ENCODE measurements at regions not wholly inside any gene's neighbourhood (a gene's known extent, or its start where the extent isn't known, plus 50 kb on each side); places are given as distances from the start of the nearest gene placed in this dataset.
"Not testable (repeated sequence)": the region's sequence is repeated elsewhere in the genome, so short reads cannot be mapped to it uniquely, and the experiment has no call there.

GRCh38 chr9:85487872-85488271 is 253.9 kb downstream of the AGTPBP1 start:
- Mint-ChIP-seq H3K27me3 (peaks cover 20% of the 10 kb centered on the region), H3K36me3 (ENCODE audit: low read depth) (no peaks in the 10 kb centered on the region), H3K4me1 (ENCODE audit: low read depth) (no peaks in the 10 kb centered on the region), H3K4me3 (no peak overlapping the region), H3K27ac (no peak overlapping the region), H3K9me3 (no peaks in the 10 kb centered on the region)

- no peaks in the 10 kb centered on the region for H3K4me1 Mint-ChIP-seq (ENCODE audit: low read depth)
- H3K9me3 Mint-ChIP-seq, result no peaks in the 10 kb centered on the region
- peaks cover 26% of the 10 kb centered on the region for H3K27me3 Mint-ChIP-seq
- H3K36me3 Mint-ChIP-seq (ENCODE audit: low read depth), result no peaks in the 10 kb centered on the region
- H3K4me3 Mint-ChIP-seq, result no peak overlapping the region
- no peak overlapping the region for H3K27ac Mint-ChIP-seq
Measured at GRCh38 chr9:85484235-85484634, 257.5 kb downstream of the AGTPBP1 start.

GRCh38 chr9:85483208-85483607 is 258.5 kb downstream of the AGTPBP1 start:
- no peaks in the 10 kb centered on the region for H3K36me3 Mint-ChIP-seq (ENCODE audit: low read depth)
- H3K4me3 Mint-ChIP-seq, result no peak overlapping the region
- no peaks in the 10 kb centered on the region for H3K4me1 Mint-ChIP-seq (ENCODE audit: low read depth)
- H3K27ac Mint-ChIP-seq, result no peak overlapping the region
- H3K9me3 Mint-ChIP-seq, result no peaks in the 10 kb centered on the region
- H3K27me3 Mint-ChIP-seq, result peaks cover 26% of the 10 kb centered on the region

- H3K9me3 Mint-ChIP-seq, result no peaks in the 10 kb centered on the region
- no peak overlapping the region for H3K4me3 Mint-ChIP-seq
- H3K4me1 Mint-ChIP-seq (ENCODE audit: low read depth), result no peaks in the 10 kb centered on the region
- no peaks in the 10 kb centered on the region for H3K36me3 Mint-ChIP-seq (ENCODE audit: low read depth)
- H3K27ac Mint-ChIP-seq, result no peak overlapping the region
- peaks cover 26% of the 10 kb centered on the region for H3K27me3 Mint-ChIP-seq
Measured at GRCh38 chr9:85479305-85479704, 262.4 kb downstream of the AGTPBP1 start.

GRCh38 chr9:85478847-85479246 is 262.9 kb downstream of the AGTPBP1 start:
- no peaks in the 10 kb centered on the region for H3K36me3 Mint-ChIP-seq (ENCODE audit: low read depth)
- no peak overlapping the region for H3K4me3 Mint-ChIP-seq
- no peaks in the 10 kb centered on the region for H3K9me3 Mint-ChIP-seq
- H3K27me3 Mint-ChIP-seq, result peaks cover 21% of the 10 kb centered on the region
- no peak overlapping the region for H3K27ac Mint-ChIP-seq
- H3K4me1 Mint-ChIP-seq (ENCODE audit: low read depth), result no peaks in the 10 kb centered on the region

- not testable (repeated sequence) for H3K36me3 Mint-ChIP-seq (ENCODE audit: low read depth); H3K27me3 Mint-ChIP-seq; H3K4me3 Mint-ChIP-seq; H3K4me1 Mint-ChIP-seq (ENCODE audit: low read depth); H3K27ac Mint-ChIP-seq; H3K9me3 Mint-ChIP-seq
Measured at GRCh38 chr9:85474896-85475295, 266.9 kb downstream of the AGTPBP1 start.

- H3K27ac Mint-ChIP-seq, result no peak overlapping the region
- H3K36me3 Mint-ChIP-seq (ENCODE audit: low read depth), result no peaks in the 10 kb centered on the region
- H3K27me3 Mint-ChIP-seq, result peaks cover 4% of the 10 kb centered on the region
- H3K4me3 Mint-ChIP-seq, result no peak overlapping the region
- H3K4me1 Mint-ChIP-seq (ENCODE audit: low read depth), result no peaks in the 10 kb centered on the region
- H3K9me3 Mint-ChIP-seq, result no peaks in the 10 kb centered on the region
Measured at GRCh38 chr9:85471791-85472190, 270.0 kb downstream of the AGTPBP1 start.

GRCh38 chr9:85469041-85469440 is 272.7 kb downstream of the AGTPBP1 start:
- Mint-ChIP-seq H3K9me3 (no peaks in the 10 kb centered on the region), H3K27me3 (peaks cover 4% of the 10 kb centered on the region), H3K36me3 (ENCODE audit: low read depth) (no peaks in the 10 kb centered on the region), H3K4me3 (no peak overlapping the region), H3K27ac (no peak overlapping the region), H3K4me1 (ENCODE audit: low read depth) (no peaks in the 10 kb centered on the region)

- Mint-ChIP-seq H3K4me3 (no peak overlapping the region), H3K9me3 (no peaks in the 10 kb centered on the region)
Measured at GRCh38 chr9:85466834-85467233, 274.9 kb downstream of the AGTPBP1 start.

GRCh38 chr9:85458114-85458864 is 283.5 kb downstream of the AGTPBP1 start:
- not testable (repeated sequence) for H3K27me3 Mint-ChIP-seq, H3K27ac Mint-ChIP-seq

More at GRCh38 chr9:85466834-85467233, 274.9 kb downstream of the AGTPBP1 start:
- Mint-ChIP-seq H3K36me3 (ENCODE audit: low read depth) (no peaks in the 10 kb centered on the region), H3K4me1 (ENCODE audit: low read depth) (no peaks in the 10 kb centered on the region), H3K27me3 (peaks cover 4% of the 10 kb centered on the region), H3K27ac (no peak overlapping the region)

GRCh38 chr9:85453850-85454249 is 287.9 kb downstream of the AGTPBP1 start:
- Mint-ChIP-seq H3K27ac (no peak overlapping the region), H3K4me3 (no peak overlapping the region), H3K9me3 (peaks cover 6% of the 10 kb centered on the region), H3K36me3 (ENCODE audit: low read depth) (no peaks in the 10 kb centered on the region), H3K4me1 (ENCODE audit: low read depth) (no peaks in the 10 kb centered on the region), H3K27me3 (peaks cover 19% of the 10 kb centered on the region)

More at GRCh38 chr9:85458114-85458864, 283.5 kb downstream of the AGTPBP1 start:
- H3K9me3 Mint-ChIP-seq; H3K36me3 Mint-ChIP-seq (ENCODE audit: low read depth); H3K4me3 Mint-ChIP-seq; H3K4me1 Mint-ChIP-seq (ENCODE audit: low read depth): not testable (repeated sequence)

GRCh38 chr9:85452841-85453240 is 288.9 kb downstream of the AGTPBP1 start:
- H3K9me3 Mint-ChIP-seq, result peaks cover 6% of the 10 kb centered on the region
- H3K4me1 Mint-ChIP-seq (ENCODE audit: low read depth), result no peaks in the 10 kb centered on the region
- peaks cover 19% of the 10 kb centered on the region for H3K27me3 Mint-ChIP-seq
- no peak overlapping the region for H3K4me3 Mint-ChIP-seq
- no peak overlapping the region for H3K27ac Mint-ChIP-seq
- H3K36me3 Mint-ChIP-seq (ENCODE audit: low read depth), result no peaks in the 10 kb centered on the region

GRCh38 chr9:85451680-85452079 is 290.1 kb downstream of the AGTPBP1 start:
- H3K27ac Mint-ChIP-seq, result no peak overlapping the region
- H3K4me3 Mint-ChIP-seq, result no peak overlapping the region
- H3K9me3 Mint-ChIP-seq, result peaks cover 7% of the 10 kb centered on the region
- peaks cover 19% of the 10 kb centered on the region for H3K27me3 Mint-ChIP-seq
- no peaks in the 10 kb centered on the region for H3K36me3 Mint-ChIP-seq (ENCODE audit: low read depth)
- H3K4me1 Mint-ChIP-seq (ENCODE audit: low read depth), result no peaks in the 10 kb centered on the region

- no peaks in the 10 kb centered on the region for H3K36me3 Mint-ChIP-seq (ENCODE audit: low read depth)
- no peaks in the 10 kb centered on the region for H3K4me1 Mint-ChIP-seq (ENCODE audit: low read depth)
- H3K27me3 Mint-ChIP-seq, result peaks cover 14% of the 10 kb centered on the region
- H3K4me3 Mint-ChIP-seq, result no peak overlapping the region
- no peak overlapping the region for H3K27ac Mint-ChIP-seq
- peaks cover 11% of the 10 kb centered on the region for H3K9me3 Mint-ChIP-seq
Measured at GRCh38 chr9:85445887-85446286, 295.9 kb downstream of the AGTPBP1 start.

GRCh38 chr9:85444243-85444642 is 297.5 kb downstream of the AGTPBP1 start:
- no peak overlapping the region for H3K4me3 Mint-ChIP-seq
- no peak overlapping the region for H3K27ac Mint-ChIP-seq
- H3K27me3 Mint-ChIP-seq, result peaks cover 6% of the 10 kb centered on the region
- H3K9me3 Mint-ChIP-seq, result peaks cover 9% of the 10 kb centered on the region
- no peaks in the 10 kb centered on the region for H3K4me1 Mint-ChIP-seq (ENCODE audit: low read depth)
- no peaks in the 10 kb centered on the region for H3K36me3 Mint-ChIP-seq (ENCODE audit: low read depth)

- H3K27me3 Mint-ChIP-seq, result peaks cover 9% of the 10 kb centered on the region
- no peaks in the 10 kb centered on the region for H3K4me1 Mint-ChIP-seq (ENCODE audit: low read depth)
- no peak overlapping the region for H3K4me3 Mint-ChIP-seq
- peaks cover 5% of the 10 kb centered on the region for H3K9me3 Mint-ChIP-seq
- no peaks in the 10 kb centered on the region for H3K36me3 Mint-ChIP-seq (ENCODE audit: low read depth)
- H3K27ac Mint-ChIP-seq, result no peak overlapping the region
Measured at GRCh38 chr9:85443190-85443598, 298.6 kb downstream of the AGTPBP1 start.
